HepG2 (cell line): ENCODE measurements at regions not wholly inside any gene's neighbourhood (a gene's known extent, or its start where the extent isn't known, plus 50 kb on each side); places are given as distances from the start of the nearest gene placed in this dataset.
A peak's percentile ranks its signal among the peaks of the same experiment; 100 is the strongest.

ENCODE experiments used
- CSRNP2 ChIP-seq: sonication (generic); formaldehyde crosslinking; conservative IDR thresholded peaks from 2 replicates; pipeline ENCODE4 v1.8.0; 2022; ENCODE audit warnings: low read depth, missing genetic modification reagents
- GLMP ChIP-seq: sonication (generic); formaldehyde crosslinking; IDR thresholded peaks from 2 replicates; pipeline ENCODE4 v1.9.0; 2021; ENCODE audit warnings: missing genetic modification reagents, mild to moderate bottlenecking, borderline replicate concordance
- HBP1 ChIP-seq: IDR thresholded peaks from 2 replicates; pipeline ENCODE4 v1.6.1; 2016; ENCODE audit warnings: low read depth, control low read depth
- LCORL ChIP-seq, 2 experiments: fragments of 450-650 bp in 1 of 2; sonication (generic) in 1 of 2; formaldehyde crosslinking in 1 of 2; IDR thresholded peaks; 2 replicates each; pipeline versions ENCODE4 v1.5.0 to v1.6.1; 2017 to 2020; ENCODE audit warnings: antibody characterized with exemption in 1 of 2, missing genetic modification reagents in 1 of 2
- MYPOP ChIP-seq: sonication (generic); formaldehyde crosslinking; IDR thresholded peaks from 2 replicates; pipeline ENCODE4 v1.8.1; 2023; ENCODE audit warnings: mild to moderate bottlenecking, moderate library complexity, missing genetic modification reagents
- NR2F2 ChIP-seq: IDR thresholded peaks from 2 replicates; pipeline ENCODE4 v1.6.1; 2012; ENCODE audit warnings: low read depth, inconsistent platforms, borderline replicate concordance
- RBAK ChIP-seq: sonication (generic); formaldehyde crosslinking; IDR thresholded peaks from 2 replicates; pipeline ENCODE4 v1.5.1; 2020; ENCODE audit warnings: mild to moderate bottlenecking, missing genetic modification reagents
- SRY ChIP-seq: sonication (generic); formaldehyde crosslinking; IDR thresholded peaks from 2 replicates; pipeline ENCODE4 v1.8.0; 2022; ENCODE audit warnings: mild to moderate bottlenecking, missing genetic modification reagents
- TOE1 ChIP-seq: sonication (generic); formaldehyde crosslinking; IDR thresholded peaks from 2 replicates; pipeline ENCODE4 v1.4.0; 2020; ENCODE audit warnings: mild to moderate bottlenecking, missing genetic modification reagents
- U2AF1 ChIP-seq: fragments of 200-400 bp; formaldehyde crosslinking; optimal IDR thresholded peaks from 2 replicates; pipeline ENCODE3; 2017; ENCODE audit warnings: mild to moderate bottlenecking, low read depth, low read length
- ZBTB44 ChIP-seq: sonication (generic); formaldehyde crosslinking; IDR thresholded peaks from 2 replicates; pipeline ENCODE4 v1.4.0; 2020; ENCODE audit warnings: missing genetic modification reagents
- ZMAT3 ChIP-seq: sonication (generic); formaldehyde crosslinking; conservative IDR thresholded peaks from 2 replicates; pipeline ENCODE4 v1.7.0; 2021; ENCODE audit warnings: missing genetic modification reagents
- ZNF205 ChIP-seq: IDR thresholded peaks from 2 replicates; pipeline ENCODE4 v1.6.1; 2018; ENCODE audit warnings: missing biosample characterization, missing genetic modification reagents
- ZNF280B ChIP-seq: sonication (generic); formaldehyde crosslinking; IDR thresholded peaks from 2 replicates; pipeline ENCODE4 v1.5.0; 2020; ENCODE audit warnings: missing genetic modification reagents, mild to moderate bottlenecking, borderline replicate concordance
- ZNF557 ChIP-seq: sonication (generic); formaldehyde crosslinking; IDR thresholded peaks from 2 replicates; pipeline ENCODE4 v1.4.0; 2020; ENCODE audit warnings: missing genetic modification reagents
- ZNF580 ChIP-seq: IDR thresholded peaks from 2 replicates; pipeline ENCODE4 v1.6.1; 2016; ENCODE audit warnings: low read depth, borderline replicate concordance
- ZNF691 ChIP-seq: sonication (generic); formaldehyde crosslinking; IDR thresholded peaks from 2 replicates; pipeline ENCODE4 v1.4.0; 2020; ENCODE audit warnings: missing genetic modification reagents, low read depth, mild to moderate bottlenecking, borderline replicate concordance

- no peak for TF ChIP-seq LCORL (IDR thresholded peaks at IDR 0.05)
- no peak for TF ChIP-seq LCORL (CRISPR knock-in tag; IDR thresholded peaks at IDR 0.05)
- no peak; the same call in 1 of the 2 replicates for TF ChIP-seq ZNF691 (CRISPR knock-in tag)
- TF ChIP-seq HBP1 (CRISPR knock-in tag) = no peak
- no peak for TF ChIP-seq GLMP (CRISPR knock-in tag)
- no peak for TF ChIP-seq ZNF280B (CRISPR knock-in tag)
- TF ChIP-seq ZNF557 = no peak
- no peak for TF ChIP-seq NR2F2
- TF ChIP-seq ZNF580 (CRISPR knock-in tag) = no peak
- no peak for TF ChIP-seq TOE1 (CRISPR knock-in tag)
- TF ChIP-seq ZMAT3 (CRISPR knock-in tag) = 0 out of 2 replicates have a peak, but pooled peaks have one; percentile 17
- TF ChIP-seq CSRNP2 (CRISPR knock-in tag) = no peak
- TF ChIP-seq ZBTB44 = no peak
- no peak for TF ChIP-seq U2AF1
- no peak for TF ChIP-seq RBAK (CRISPR knock-in tag)
- TF ChIP-seq SRY (CRISPR knock-in tag) = no peak
- TF ChIP-seq MYPOP (CRISPR knock-in tag) = peak; percentile 13; the same call in 1 of the 2 replicates
- no peak for TF ChIP-seq ZNF205 (CRISPR knock-in tag)
Measured at GRCh38 chr14:73786636-73787485, 64.8 kb upstream of the PTGR2 start (continued).
